HG03196 (cell line): ENCODE measurements at regions not wholly inside any gene's neighbourhood (a gene's known extent, or its start where the extent isn't known, plus 50 kb on each side); places are given as distances from the start of the nearest gene placed in this dataset.

Source experiments
- ATAC-seq: cut with Tn5 transposase; IDR thresholded peaks from one replicate; pipeline ENCODE4 v1.9.1; 2021; ENCODE audit not compliant: unreplicated experiment

DNA sequence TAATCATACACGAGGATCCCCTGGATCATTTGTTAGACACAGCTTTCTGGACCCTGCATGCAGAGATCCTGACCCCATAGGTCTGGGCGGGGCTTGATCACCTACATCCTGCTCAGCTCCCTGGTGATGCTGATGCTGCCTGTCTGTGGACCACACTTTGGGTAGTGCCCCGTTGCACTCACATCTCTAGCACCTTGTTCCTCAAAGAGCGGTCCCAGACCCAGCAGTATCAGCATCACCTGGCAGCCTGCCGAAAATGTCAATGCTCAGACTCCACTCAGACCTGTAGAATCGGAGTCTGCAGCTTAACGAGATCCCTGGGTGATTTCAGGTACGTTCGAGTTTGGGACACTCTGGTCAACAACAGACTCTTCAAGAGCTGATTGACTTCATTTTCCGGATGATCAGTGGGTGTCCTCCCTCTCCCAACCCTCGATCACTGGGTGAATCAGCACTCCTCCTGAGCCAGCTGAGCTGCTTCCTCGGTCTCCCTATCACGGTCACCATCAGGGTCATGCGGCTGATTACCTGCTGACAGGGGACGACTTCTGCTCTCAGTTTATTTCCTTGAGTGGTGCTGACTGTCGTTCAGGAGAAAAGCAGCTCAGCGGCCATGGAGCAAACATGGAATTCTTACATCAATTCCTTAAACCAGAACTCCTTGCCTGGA is 150.6 kb upstream of the RAB12 start:
- ATAC-seq: no peak

DNA sequence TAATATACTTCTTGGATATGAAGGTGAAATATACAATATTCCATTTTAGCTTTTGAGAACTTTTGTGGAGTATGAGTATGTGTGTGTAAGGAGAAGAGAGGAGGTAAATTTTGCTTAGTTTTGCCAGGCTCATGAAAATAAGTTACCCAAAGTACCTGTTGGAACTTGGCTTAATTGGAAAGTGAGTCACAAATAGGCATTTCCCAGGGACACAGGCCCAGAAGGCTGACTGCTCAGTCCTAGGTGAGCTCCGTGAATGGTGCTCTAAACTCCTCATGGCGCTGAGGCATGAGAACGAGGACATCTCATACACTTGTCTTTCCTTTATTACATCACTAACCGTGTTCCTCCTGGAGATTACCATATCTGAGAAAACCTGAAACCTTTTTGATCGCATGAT is 148.5 kb upstream of the RAB12 start:
- no peak for ATAC-seq

DNA sequence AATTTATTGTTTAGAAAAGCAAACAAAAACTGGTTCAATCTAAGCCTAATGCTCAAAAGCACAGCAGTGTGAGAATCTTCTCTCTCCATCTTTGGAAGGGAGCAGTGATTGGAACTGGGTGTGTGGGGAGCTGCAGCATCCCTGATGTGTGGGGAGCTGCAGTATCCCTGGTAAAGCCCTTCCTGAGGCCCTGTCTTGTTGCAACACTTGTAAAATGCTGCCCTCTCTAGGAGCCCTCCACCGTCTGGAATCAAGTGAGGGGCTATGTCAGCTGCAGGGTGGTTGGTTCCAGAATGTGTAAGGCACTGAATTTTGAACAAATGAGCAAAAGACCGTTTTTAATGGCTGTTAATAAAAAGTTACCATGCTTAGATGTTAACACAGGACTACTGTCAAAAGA is 147.7 kb upstream of the RAB12 start:
- ATAC-seq: no peak

DNA sequence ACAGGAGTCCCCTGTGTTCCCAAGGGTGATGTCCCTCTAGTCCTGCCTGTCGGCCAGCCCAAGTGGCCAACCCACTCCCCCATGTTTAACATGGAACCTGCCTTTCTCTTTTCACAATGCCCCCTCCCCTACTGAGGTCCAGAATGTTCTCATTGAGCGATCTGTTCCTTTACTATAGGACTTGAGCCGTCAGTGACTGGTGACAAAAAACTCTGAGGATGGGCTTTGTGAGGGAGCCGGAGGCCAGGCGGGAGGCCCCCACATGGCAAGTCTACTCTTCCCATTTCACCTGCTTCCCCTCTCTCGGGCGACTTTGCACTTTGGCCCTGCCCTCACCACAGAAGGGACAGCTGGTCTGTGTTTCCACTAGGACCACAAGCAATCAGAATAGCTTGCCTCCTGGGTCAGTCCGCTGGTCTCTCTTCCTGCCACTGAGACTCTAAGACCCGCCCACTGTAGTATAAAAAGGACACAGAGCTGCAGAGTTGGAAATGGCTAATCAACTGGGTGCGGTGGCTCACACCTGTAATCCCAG is 146.5 kb upstream of the RAB12 start:
- ATAC-seq: no peak

DNA sequence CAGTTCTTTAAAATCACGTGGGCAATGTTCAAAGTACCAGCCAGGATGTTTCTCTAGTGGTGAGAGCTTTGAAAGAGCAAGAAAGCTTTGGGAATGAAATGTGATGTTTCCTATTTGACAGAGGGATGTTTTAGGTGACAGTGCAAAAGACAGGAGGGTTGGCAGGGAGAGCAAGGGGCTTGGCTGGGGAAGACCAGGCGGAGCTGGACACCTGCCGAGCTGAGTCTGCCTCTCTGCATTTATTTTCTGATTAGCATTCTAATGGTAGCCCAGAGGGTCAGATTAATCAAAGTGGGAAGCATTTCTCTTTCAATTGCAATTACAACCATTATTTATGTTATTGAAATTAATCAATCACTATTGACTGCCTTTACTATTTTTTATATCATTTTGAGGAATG is 145.4 kb upstream of the RAB12 start:
- ATAC-seq: no peak

DNA sequence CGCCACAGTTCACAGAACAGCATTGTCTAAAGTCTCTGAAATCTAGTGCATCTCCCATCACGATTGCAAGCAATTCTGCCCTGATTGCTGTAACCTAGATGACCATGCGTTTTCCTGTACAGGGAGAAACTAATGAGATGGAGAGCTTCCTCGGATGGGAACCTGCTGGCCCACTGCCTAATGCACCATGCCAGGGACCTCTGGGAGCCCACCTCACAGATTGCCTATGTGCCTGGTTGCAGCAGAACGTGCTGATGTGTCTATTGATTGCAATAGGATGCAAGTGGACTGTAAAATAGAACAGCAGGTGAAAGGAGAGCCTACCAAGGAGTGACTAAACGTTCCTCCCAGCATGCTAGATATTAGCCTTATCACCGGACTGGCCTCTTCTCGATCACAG is 141.0 kb upstream of the RAB12 start:
- no peak for ATAC-seq

DNA sequence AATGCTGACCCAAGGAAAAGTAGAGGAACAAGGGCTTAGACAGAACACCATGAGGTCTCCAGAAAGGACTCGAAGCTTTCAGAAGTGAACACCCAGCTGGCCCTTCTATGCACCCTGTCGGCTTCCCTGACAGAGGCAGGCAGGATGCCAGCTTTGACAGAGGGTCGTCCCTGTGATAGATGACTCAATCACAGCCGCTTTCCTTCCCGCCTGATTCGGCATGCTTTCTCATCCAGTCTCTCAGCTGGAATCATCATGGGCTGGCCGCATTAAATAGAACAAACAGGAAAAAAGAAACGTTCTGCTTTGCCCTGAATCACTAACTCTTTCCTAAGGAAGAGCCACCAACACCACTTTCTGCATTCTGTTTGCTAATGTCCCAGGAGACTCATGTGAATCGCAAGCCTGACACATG is 140.3 kb upstream of the RAB12 start:
- no peak for ATAC-seq

DNA sequence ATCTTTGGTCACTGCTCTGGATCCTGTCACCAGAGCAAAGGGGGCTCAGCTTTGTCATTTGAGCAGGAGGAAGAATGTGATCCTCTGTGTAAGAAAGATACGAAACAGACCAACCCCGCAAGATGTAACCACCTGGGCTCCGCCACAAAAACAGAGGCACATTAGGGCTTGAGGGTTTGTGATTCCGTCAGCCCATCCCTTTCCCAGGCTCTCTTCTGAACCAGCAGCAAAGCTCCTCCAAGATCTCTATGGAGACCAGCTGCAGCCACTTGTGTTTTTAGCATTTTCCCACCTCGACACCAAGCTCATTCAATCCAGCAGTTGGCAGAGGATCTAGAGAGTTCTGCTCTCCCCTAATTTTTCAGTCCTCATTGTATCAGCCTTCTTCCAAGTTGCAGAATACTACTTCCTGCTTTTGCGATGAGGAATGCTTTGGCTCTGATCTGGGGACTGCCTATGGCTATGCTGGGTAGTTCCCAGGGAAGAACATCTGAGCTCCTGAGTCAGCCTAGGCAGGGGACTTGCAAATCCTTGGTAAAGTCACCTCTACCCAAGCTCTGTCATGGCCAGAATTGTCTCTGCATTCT is 139.6 kb upstream of the RAB12 start:
- ATAC-seq: no peak

DNA sequence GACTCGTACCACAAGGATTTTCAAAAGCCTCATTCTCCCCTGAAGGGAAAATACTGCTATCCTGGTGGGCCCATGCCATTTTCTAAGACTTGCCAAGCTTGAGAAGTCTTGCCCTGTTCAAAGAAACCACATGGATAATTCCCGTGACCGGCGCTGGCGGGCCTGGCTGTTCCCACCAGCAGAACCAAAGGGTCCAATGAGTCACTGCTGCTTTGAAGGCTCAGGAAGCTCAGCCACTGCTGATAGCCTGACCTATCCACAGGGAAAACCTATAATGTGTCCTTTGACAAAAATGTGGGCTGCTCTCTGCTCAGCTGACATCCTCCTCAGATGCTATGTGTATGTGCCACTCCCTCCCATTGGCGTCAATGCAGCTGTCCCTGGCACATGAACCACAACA is 137.9 kb upstream of the RAB12 start:
- no peak for ATAC-seq

DNA sequence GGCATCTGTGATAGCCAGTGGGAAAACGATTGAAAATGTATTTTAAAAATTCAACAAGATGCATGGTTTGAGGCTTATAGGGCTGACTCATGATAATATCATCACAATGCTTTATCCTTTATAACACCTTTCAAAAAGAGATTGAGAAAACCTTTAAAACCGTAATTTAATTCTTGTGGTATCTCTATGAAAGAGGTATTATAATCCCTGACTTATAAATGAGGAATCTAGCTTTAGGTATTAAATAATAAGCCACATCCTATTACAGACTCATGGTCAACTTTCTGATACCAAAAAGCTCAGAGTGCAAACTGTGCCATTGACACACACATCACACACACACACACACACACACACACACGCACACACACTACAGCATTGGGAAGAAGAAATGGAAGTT is 134.6 kb upstream of the RAB12 start:
- ATAC-seq: no peak

DNA sequence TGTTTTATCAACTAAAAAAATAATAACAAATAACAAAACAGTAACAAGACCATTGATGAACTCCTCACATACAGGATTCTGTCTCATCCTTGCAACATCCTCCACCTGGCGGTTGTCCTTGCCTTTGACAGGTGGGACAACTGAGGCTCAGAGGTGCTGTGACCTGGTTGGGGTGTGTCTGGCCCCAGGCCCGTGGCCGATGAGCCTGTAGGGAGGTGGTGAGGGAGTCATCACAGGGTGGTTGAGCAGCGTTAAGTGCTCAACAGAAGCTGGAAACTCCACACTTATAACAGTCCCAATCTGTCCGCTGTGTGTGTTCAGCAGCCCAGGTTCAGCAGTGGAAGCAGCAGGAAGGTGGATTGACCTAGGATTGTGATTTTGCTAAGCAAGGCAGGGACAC is 131.6 kb upstream of the RAB12 start:
- ATAC-seq: no peak

DNA sequence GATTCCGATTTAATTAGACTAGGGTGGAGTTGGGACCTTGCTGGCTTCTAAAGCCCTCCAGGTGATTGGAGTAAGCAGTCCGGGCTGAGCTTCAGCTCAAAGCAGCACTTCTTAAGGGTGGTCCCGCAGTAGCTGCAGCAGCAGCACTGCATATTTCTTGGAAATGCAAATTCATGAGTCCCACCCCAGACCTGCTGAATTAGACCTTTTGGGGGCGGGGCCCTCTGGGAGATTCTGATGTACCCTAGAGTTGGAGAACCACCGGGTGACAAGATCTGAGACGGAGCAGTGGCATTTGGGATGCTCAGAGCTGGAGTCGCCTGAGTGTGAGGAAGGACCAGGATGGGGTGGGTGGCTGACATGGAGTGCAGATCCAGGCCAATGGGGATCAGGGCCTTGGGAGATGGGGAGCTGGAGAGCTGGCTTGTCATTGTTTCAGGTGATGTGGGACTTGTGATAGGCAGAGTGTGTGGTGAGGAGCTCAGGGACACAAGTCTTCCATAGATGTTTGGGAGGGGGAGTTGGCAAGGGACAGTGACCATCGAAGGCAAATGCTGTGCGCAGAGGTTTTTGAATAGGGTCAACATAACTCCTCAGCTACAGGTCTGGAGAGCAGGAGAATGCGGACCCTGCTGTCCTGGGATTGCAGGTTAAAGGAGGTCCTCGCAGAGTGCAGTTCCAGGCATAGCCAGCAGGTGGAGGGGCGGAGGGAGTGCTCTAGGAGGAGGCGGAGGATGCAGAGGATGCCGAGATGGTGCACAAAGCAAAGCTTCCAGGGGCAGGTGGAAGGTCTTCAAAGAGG is 130.9 kb upstream of the RAB12 start:
- peak; percentile 76 for ATAC-seq

DNA sequence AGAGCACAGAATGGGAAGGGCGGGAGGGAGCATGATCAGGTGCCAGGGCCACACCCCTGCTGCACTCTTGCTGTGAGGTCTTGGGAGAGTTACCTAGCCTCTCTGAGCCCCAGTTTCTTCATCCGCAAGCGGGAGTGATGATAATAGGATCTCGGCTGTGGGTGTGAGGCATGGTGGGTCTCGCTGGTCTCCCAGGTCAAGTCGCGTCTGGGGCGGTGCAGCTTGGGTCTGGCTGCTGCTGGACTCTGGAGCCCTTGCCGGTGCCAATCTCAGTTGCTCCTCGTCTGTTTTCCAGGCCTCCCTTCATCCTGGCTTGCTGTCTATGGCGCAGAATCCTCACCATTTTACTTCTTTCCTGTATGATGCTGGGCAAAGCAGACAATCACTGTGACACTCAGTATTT is 130.3 kb upstream of the RAB12 start:
- no peak for ATAC-seq

DNA sequence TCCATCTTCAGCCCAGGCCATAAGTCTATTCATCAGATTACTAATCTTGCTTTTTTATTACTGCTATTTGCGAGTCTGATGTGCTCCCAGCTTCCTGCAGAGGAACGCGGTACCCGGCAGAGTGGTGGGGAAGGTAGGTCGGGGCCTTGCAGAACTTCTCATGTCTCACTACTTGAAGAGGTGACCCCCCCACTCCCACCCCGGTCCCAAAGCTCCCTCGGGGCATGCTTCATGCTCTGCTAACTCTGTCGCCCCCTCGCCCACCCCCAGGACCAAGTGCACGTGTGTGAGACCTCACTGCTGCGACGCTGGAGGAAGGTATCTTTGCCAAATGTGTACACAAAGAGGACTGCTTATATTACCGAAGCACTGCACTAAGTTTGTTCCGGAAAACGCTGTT is 129.4 kb upstream of the RAB12 start:
- no peak for ATAC-seq

DNA sequence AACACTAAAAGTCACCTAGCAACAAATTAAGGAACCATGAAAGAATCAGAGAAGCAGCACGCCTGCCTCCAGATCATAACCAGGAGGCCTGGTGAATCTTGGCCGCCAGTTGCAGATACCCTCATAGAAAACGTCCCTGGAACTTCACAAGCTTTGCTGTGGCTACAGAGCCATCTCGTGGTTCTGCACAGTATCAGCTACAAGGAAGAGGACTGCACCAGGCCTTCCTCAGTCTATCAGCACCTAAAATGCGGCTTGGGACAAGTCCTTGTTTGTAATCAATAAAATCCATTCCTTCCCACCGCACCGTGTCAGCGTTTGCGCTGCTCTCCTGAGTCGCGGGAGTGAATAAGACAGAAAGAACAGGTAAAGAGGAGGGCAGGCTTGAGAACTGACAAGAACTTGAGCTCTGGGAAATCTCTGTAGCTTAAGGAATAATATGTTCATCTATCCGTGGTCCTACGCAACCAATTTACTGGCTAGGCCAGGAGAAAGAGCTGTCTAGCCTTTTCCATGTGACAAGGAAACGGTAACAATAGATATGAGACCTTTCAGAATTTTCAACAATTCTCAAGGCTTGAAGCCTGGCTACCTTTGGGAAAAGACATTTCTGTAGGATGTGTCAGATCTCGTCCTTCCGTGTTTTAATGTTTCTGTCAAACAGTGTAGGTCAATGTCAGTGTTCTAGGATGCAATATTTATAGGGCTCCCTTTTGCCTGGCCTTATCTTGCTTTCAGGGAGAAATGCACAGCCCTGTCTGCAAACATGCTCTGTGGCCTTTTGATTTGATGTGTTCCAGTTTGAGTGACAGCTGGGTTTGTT is 128.5 kb upstream of the RAB12 start:
- no peak for ATAC-seq

DNA sequence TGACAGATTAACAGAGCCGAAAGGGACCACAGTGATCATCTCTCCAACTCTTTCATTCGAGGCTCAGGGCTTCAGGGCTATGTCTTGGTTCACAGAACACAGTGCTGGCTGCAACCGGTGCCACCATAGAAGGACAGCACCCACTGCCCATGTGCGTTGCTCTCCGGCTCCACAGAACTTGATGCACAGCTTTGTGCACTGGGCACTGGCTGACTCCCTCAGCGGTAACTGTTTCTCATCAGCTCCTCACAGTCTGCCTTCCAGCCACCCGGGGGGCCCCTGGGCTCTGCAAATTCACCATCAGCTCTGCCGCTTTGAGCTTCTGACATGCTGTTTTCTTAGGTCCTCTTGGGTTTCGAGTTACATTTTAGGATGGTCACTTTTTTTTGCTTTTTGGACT is 124.3 kb upstream of the RAB12 start:
- no peak for ATAC-seq

DNA sequence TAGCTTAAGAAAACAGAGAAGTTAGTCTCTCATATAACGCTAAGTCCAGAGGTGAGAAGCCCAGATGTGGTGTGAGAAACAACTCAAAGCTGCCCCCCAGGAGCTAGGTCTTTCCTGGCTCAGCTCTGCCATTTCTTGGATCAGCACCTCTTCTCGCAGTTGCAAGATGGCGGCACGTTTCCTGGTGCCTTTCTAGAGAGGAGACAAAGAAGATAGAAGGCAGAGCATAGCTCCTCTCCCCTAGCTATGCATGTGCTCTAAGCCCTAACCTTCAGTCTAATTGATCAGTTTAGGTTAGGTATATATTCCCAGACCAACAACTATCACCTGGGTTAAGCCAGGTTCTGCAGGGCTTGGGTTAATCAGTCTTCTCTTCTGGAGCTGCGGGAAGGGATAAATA is 119.5 kb upstream of the RAB12 start:
- no peak for ATAC-seq

DNA sequence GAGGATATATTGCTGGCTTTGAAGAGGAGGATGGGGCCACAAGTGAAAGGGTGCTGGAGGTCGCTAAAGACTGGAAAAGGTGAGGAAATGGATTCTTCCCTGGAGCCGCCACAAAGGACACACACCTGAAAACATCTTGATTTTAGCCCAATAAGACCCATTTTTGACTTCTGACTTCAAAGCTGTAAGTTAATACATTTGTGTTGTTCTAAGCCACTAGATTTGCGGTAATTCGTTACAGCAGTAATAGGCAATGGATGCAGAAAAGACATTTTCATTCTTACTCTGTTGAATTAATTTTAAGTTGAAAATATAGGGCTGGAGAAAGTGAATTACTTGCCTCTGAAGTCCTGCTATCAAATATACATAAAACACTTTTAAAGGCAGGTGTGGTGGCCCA is 117.7 kb upstream of the RAB12 start:
- ATAC-seq: no peak

DNA sequence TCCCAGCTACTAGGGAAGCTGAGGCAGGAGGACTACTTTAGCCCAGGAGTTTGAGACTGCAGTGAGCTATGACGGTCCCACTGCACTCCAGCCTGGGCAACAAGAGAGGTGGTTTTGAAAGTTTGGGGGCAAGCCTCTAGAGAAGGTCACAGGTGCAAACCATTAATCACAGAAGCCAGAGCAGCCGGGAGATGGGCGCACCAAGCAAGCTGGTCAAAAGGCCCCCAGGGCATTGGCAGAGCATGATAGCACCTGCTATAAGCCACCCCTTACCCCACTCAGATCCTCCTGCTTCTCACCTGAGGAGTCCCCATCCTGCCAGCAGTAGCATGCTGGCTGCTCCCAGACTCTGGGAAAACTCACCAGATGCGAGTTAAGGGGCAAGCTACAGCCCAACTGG is 116.1 kb upstream of the RAB12 start:
- ATAC-seq: no peak

DNA sequence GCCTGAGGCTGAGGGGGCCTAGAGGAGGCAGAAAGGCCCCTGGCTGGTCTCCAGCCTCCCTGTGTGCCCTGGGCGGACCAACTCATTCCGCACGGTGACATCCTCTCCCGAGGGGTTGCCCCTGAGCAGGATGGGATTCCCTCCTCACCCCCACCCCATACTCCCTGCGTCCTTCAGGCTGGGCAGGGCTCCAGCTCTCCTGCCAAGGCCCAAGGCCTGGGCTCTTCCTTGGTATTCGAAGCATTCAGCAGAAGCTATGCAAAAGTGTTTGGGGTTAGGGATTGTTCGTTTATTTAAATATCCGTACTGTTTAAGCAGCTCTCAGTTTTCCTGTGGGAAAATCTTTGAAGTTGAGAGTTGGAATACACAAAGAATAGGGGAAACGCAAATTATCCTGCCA is 113.1 kb upstream of the RAB12 start:
- no peak for ATAC-seq

DNA sequence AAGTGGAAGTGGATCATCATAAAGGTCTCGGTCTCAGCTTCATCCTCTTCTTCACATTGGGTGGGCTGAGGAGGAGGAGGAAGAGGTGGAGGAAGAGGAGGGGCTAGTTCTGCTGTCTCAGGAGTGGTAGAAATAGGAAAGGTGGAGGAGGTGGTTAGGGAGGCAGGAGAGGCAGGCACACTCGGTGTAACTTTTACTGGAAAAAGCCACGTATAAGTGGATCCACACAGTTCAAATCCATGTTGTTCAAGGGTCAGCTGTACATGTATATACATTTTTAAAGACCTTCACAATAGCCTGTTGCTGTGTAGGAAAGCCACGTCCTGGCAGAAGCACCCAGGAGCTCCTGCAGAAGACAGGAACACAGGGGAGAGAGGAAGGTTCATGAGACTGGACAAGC is 110.3 kb upstream of the RAB12 start:
- no peak for ATAC-seq
